GM23338 (cell line): ENCODE measurements at regions not wholly inside any gene's neighbourhood (a gene's known extent, or its start where the extent isn't known, plus 50 kb on each side); places are given as distances from the start of the nearest gene placed in this dataset.

ENCODE experiments used
- ATAC-seq: fragments of 200-7000 bp; cut with Tn5 transposase; 3 replicates; pipeline ENCODE4 v1.9.1; 2020
- DNase-seq: peaks from one replicate; pipeline ENCODE4 v3.0.0-alpha.2; 2015; ENCODE audit warnings: low spot score
- H2AFZ ChIP-seq: fragments of 200-600 bp; sonication (generic); 2 replicates; pipeline ENCODE4 v1.8.0; 2016; ENCODE audit warnings: antibody characterized with exemption, mild to moderate bottlenecking, moderate library complexity
- H3F3A ChIP-seq: fragments of 200-600 bp; sonication (generic); replicated peaks from 2 replicates; pipeline ENCODE4 v1.8.0; 2017; ENCODE audit warnings: antibody characterized with exemption, mixed run types, low read depth
- H3K27ac ChIP-seq: fragments of 200-600 bp; sonication (generic); 2 replicates; pipeline ENCODE4 v1.6.1; 2016; ENCODE audit warnings: low read depth
- H3K27me3 ChIP-seq: fragments of 200-600 bp; sonication (generic); 2 replicates; pipeline ENCODE4 v1.8.0; 2016; ENCODE audit warnings: mild to moderate bottlenecking, mixed run types, moderate library complexity; ENCODE audit not compliant: insufficient read depth
- H3K36me3 ChIP-seq: fragments of 200-600 bp; sonication (generic); 2 replicates; pipeline ENCODE4 v1.8.0; 2016; ENCODE audit warnings: mild to moderate bottlenecking; ENCODE audit not compliant: insufficient read depth
- H3K4me1 ChIP-seq: fragments of 200-600 bp; sonication (generic); 2 replicates; pipeline ENCODE4 v1.8.0; 2016; ENCODE audit warnings: mild to moderate bottlenecking, moderate library complexity; ENCODE audit not compliant: insufficient read depth
- H3K4me2 ChIP-seq: fragments of 200-600 bp; sonication (generic); 2 replicates; pipeline ENCODE4 v1.7.1; 2017; ENCODE audit warnings: mixed run types
- H3K4me3 ChIP-seq: fragments of 200-600 bp; sonication (generic); 2 replicates; pipeline ENCODE4 v1.6.1; 2016; ENCODE audit warnings: mixed run types
- H3K79me2 ChIP-seq: fragments of 200-600 bp; sonication (generic); replicated peaks from 2 replicates; pipeline ENCODE4 v1.8.0; 2017; ENCODE audit warnings: mild to moderate bottlenecking; ENCODE audit not compliant: insufficient read depth
- H3K9me2 ChIP-seq: fragments of 200-600 bp; sonication (generic); 2 replicates; pipeline ENCODE4 v1.8.0; 2017; ENCODE audit not compliant: insufficient read depth
- H4K20me1 ChIP-seq: fragments of 200-600 bp; sonication (generic); replicated peaks from 2 replicates; pipeline ENCODE4 v1.8.0; 2017; ENCODE audit warnings: mild to moderate bottlenecking; ENCODE audit not compliant: insufficient read depth
- H3K27ac Mint-ChIP-seq: 2 replicates; pipeline ENCODE4 v1.8.0; 2020; ENCODE audit warnings: inconsistent platforms, mild to moderate bottlenecking, moderate library complexity, mixed read lengths
- H3K27me3 Mint-ChIP-seq: 3 replicates; pipeline ENCODE4 v1.8.0; 2022; ENCODE audit warnings: low read depth, mild to moderate bottlenecking, moderate library complexity, mixed read lengths, inconsistent platforms; ENCODE audit not compliant: insufficient read depth, poor library complexity
- H3K36me3 Mint-ChIP-seq: 3 replicates; pipeline ENCODE4 v1.8.0; 2021; ENCODE audit warnings: low read depth, mild to moderate bottlenecking, inconsistent platforms, moderate library complexity, mixed read lengths
- H3K4me1 Mint-ChIP-seq: 3 replicates; pipeline ENCODE4 v1.8.0; 2020; ENCODE audit warnings: mild to moderate bottlenecking, inconsistent platforms, mixed read lengths
- H3K4me3 Mint-ChIP-seq: 3 replicates; pipeline ENCODE4 v1.8.0; 2021; ENCODE audit warnings: moderate library complexity, mild to moderate bottlenecking, inconsistent platforms, mixed read lengths
- H3K9me3 Mint-ChIP-seq: 3 replicates; pipeline ENCODE4 v1.8.0; 2020; ENCODE audit warnings: moderate library complexity, mild to moderate bottlenecking, inconsistent platforms, mixed read lengths
- CTCF ChIP-seq, 2 experiments: fragments of 200-600 bp in 1 of 2; sonication (generic) in 1 of 2; conservative IDR thresholded peaks; 2 replicates each; pipeline versions ENCODE4 v1.5.1 to v1.6.1; 2016 to 2017; ENCODE audit warnings: antibody characterized with exemption in 2 of 2, low read depth in 2 of 2, mild to moderate bottlenecking in 2 of 2, moderate library complexity in 1 of 2
- EZH2 ChIP-seq: fragments of 200-600 bp; sonication (generic); IDR thresholded peaks from one replicate; pipeline ENCODE4 v1.8.0; 2017; ENCODE audit warnings: antibody characterized with exemption, mild to moderate bottlenecking, low read depth; ENCODE audit not compliant: unreplicated experiment
- JUNB ChIP-seq: IDR thresholded peaks from one replicate; pipeline ENCODE4 v1.6.1; 2016; ENCODE audit warnings: antibody characterized with exemption; ENCODE audit not compliant: unreplicated experiment
- STAT1 ChIP-seq: IDR thresholded peaks from one replicate; pipeline ENCODE4 v1.6.1; 2016; ENCODE audit warnings: antibody characterized with exemption; ENCODE audit not compliant: unreplicated experiment
- ZNF114 ChIP-seq: fragments of 250-450 bp; sonication (Bioruptor Pico); IDR thresholded peaks from 2 replicates; pipeline ENCODE4 v1.5.0; 2020; ENCODE audit warnings: mild to moderate bottlenecking, moderate library complexity
- ZNF331 ChIP-seq: fragments of 250-450 bp; sonication (Bioruptor Pico); IDR thresholded peaks from 2 replicates; pipeline ENCODE4 v1.5.0; 2020; ENCODE audit warnings: low read depth, mild to moderate bottlenecking, moderate library complexity
- ZNF462 ChIP-seq: fragments of 250-450 bp; sonication (Bioruptor Pico); IDR thresholded peaks from 2 replicates; pipeline ENCODE4 v1.5.0; 2020; ENCODE audit warnings: mild to moderate bottlenecking, moderate library complexity
- TF ChIP-seq, protein P1 (sequence below): IDR thresholded peaks from one replicate; pipeline ENCODE4 v1.6.1; 2018; ENCODE audit warnings: antibody characterized with exemption; ENCODE audit not compliant: unreplicated experiment

- TF ChIP-seq ZNF114 (CRISPR knock-in tag) = no peak
- TF ChIP-seq, protein P1, sequence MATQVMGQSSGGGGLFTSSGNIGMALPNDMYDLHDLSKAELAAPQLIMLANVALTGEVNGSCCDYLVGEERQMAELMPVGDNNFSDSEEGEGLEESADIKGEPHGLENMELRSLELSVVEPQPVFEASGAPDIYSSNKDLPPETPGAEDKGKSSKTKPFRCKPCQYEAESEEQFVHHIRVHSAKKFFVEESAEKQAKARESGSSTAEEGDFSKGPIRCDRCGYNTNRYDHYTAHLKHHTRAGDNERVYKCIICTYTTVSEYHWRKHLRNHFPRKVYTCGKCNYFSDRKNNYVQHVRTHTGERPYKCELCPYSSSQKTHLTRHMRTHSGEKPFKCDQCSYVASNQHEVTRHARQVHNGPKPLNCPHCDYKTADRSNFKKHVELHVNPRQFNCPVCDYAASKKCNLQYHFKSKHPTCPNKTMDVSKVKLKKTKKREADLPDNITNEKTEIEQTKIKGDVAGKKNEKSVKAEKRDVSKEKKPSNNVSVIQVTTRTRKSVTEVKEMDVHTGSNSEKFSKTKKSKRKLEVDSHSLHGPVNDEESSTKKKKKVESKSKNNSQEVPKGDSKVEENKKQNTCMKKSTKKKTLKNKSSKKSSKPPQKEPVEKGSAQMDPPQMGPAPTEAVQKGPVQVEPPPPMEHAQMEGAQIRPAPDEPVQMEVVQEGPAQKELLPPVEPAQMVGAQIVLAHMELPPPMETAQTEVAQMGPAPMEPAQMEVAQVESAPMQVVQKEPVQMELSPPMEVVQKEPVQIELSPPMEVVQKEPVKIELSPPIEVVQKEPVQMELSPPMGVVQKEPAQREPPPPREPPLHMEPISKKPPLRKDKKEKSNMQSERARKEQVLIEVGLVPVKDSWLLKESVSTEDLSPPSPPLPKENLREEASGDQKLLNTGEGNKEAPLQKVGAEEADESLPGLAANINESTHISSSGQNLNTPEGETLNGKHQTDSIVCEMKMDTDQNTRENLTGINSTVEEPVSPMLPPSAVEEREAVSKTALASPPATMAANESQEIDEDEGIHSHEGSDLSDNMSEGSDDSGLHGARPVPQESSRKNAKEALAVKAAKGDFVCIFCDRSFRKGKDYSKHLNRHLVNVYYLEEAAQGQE = no peak
Observed at GRCh38 chr5:63602971-63603370, 359.3 kb downstream of the HTR1A start (continued).

DNA sequence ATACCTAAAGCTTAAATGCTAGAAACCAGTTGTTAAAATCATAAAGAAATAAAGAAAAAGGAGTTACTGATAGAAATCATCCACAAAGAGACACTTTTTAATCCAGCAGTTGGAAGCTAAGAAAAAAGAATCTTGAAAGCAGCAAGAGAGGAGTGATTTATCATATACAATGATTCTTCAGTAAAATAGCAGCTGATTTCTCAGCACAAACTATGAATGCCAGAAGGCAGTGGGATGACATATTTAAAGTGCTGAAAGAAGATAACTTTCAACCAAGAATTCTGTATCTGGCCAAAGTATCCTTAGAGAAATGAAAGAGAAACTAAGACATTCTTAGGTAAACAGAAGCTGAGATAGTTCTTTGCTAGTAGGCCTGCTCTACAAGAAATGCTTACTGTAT lies 366.0 kb downstream of the HTR1A start:
- H3K4me1 ChIP-seq = no peaks in the 10 kb centered on the region
- no peak overlapping the region for H3K27ac ChIP-seq
- H3K27me3 Mint-ChIP-seq = no peaks in the 10 kb centered on the region
- no peak overlapping the region for H3K4me3 ChIP-seq
- H3K9me3 Mint-ChIP-seq = peaks cover 14% of the 10 kb centered on the region
- H3K79me2 ChIP-seq = no peaks in the 10 kb centered on the region
- no peak for ATAC-seq
- H3K27ac Mint-ChIP-seq = no peak overlapping the region
- 0 out of 3 replicates have a peak, but pooled peaks cover 4% of the 10 kb centered on the region for H3K36me3 Mint-ChIP-seq
- no peaks in the 10 kb centered on the region for H3K27me3 ChIP-seq
- no peak overlapping the region for H3K4me3 Mint-ChIP-seq
- H3K4me2 ChIP-seq = no peak overlapping the region
- H3K36me3 ChIP-seq = no peaks in the 10 kb centered on the region
- DNase-seq = no peak
- H3K4me1 Mint-ChIP-seq = no peaks in the 10 kb centered on the region
- H3F3A ChIP-seq = no peaks in the 10 kb centered on the region
- H4K20me1 ChIP-seq = no peaks in the 10 kb centered on the region
- no peak overlapping the region for H2AFZ ChIP-seq
- no peaks in the 10 kb centered on the region for H3K9me2 ChIP-seq
- TF ChIP-seq CTCF (conservative IDR thresholded peaks at IDR 0.05; ENCODE audit: low read depth in 2 of 2) (no peak), ZNF114 (CRISPR knock-in tag) (no peak), JUNB (no peak), ZNF331 (CRISPR knock-in tag) (no peak), ZNF462 (CRISPR knock-in tag) (no peak), STAT1 (no peak), EZH2 (no peak)
- TF ChIP-seq, protein P1 = no peak
